Activated CD8-positive, alpha-beta memory T cell treated with anti-CD3 and anti-CD28 coated beads, Interleukin-2, amount 50 U/mL, for 4 hours (primary cell): ENCODE measurements at regions not wholly inside any gene's neighbourhood (a gene's known extent, or its start where the extent isn't known, plus 50 kb on each side); places are given as distances from the start of the nearest gene placed in this dataset.

Experiments used
- DNase-seq: peaks from one replicate; pipeline ENCODE4 v3.0.0-alpha.2; 2020

GRCh38 chrX:8868070-8868773, 67.0 kb upstream of the FAM9A start:
- DNase-seq, result no peak

- no peak for DNase-seq
Observed at GRCh38 chrX:8867406-8867805, 66.2 kb upstream of the FAM9A start.

DNA sequence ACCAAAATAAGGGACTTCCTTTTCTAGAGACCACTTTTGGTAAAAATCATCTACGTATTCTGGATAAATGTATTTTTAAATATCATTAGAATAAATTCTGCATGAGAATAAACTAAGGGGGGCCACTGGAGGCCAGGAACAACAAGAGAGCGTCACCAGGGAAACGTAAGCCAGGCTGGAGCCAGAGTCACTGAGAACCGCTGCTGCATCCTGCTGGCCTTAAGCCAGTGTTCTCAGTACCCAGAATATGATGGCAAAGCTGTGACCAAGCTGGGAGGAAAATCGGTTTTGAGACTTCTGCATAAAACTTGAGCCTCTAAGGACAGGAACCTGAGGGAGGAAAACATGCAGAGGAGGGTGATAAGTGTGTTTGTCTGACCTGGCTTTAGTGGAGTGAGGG, 63.0 kb upstream of the FAM9A start:
- no peak for DNase-seq

- DNase-seq, result no peak
Observed at GRCh38 chrX:8861908-8862307, 60.7 kb upstream of the FAM9A start.

GRCh38 chrX:8851231-8851886, 50.2 kb upstream of the FAM9A start:
- no peak for DNase-seq
